Stimulated activated memory B cell treated with anti-CD40 and anti-IgM and Interleukin-4, amounts not matched to agents 10 μg/mL and 1 μg/mL and 100 μg/mL, for 72 hours (primary cell): ENCODE measurements at regions not wholly inside any gene's neighbourhood (a gene's known extent, or its start where the extent isn't known, plus 50 kb on each side); places are given as distances from the start of the nearest gene placed in this dataset.

Experiments used
- ATAC-seq: fragments of 150-1000 bp; cut with Tn5 transposase; 2 replicates; pipeline ENCODE4 v1.10.0; 2021
- H3K27ac Mint-ChIP-seq: one replicate; pipeline ENCODE4 v1.8.0; 2022; ENCODE audit warnings: mild to moderate bottlenecking, mixed read lengths
- H3K27me3 Mint-ChIP-seq: one replicate; pipeline ENCODE4 v1.8.0; 2022; ENCODE audit warnings: mixed read lengths
- H3K36me3 Mint-ChIP-seq: one replicate; pipeline ENCODE4 v1.8.0; 2022; ENCODE audit warnings: mixed read lengths
- H3K4me1 Mint-ChIP-seq: one replicate; pipeline ENCODE4 v1.8.0; 2022; ENCODE audit warnings: mixed read lengths
- H3K4me3 Mint-ChIP-seq: one replicate; pipeline ENCODE4 v1.8.0; 2022; ENCODE audit warnings: mild to moderate bottlenecking, moderate library complexity, mixed read lengths
- H3K9me3 Mint-ChIP-seq: one replicate; pipeline ENCODE4 v1.8.0; 2022; ENCODE audit warnings: mixed read lengths

DNA sequence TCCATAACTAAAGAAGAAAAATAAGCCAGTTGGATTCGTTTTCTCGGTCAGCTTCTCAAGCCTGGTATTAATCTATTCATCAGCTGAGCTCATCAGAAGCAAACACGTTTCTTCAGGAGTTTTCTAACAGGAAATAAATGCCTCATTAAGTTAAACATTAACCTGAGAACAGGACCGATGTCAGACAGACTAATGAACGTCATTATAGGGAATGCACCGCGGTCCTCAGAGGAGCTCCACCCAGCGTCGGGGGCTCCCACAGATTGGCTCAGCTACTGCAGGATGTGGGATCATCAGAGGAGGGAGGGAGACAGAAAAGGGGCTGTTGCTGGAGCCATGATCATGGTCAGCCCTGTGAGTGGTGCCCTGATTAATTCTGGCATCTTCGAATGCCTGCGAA is 615.4 kb downstream of the PTPRU start:
- H3K27me3 Mint-ChIP-seq = peaks cover 48% of the 10 kb centered on the region
- no peaks in the 10 kb centered on the region for H3K36me3 Mint-ChIP-seq
- no peak for ATAC-seq
- no peak overlapping the region for H3K4me3 Mint-ChIP-seq
- H3K9me3 Mint-ChIP-seq = peaks cover 4% of the 10 kb centered on the region
- H3K27ac Mint-ChIP-seq = no peak overlapping the region
- H3K4me1 Mint-ChIP-seq = no peaks in the 10 kb centered on the region

DNA sequence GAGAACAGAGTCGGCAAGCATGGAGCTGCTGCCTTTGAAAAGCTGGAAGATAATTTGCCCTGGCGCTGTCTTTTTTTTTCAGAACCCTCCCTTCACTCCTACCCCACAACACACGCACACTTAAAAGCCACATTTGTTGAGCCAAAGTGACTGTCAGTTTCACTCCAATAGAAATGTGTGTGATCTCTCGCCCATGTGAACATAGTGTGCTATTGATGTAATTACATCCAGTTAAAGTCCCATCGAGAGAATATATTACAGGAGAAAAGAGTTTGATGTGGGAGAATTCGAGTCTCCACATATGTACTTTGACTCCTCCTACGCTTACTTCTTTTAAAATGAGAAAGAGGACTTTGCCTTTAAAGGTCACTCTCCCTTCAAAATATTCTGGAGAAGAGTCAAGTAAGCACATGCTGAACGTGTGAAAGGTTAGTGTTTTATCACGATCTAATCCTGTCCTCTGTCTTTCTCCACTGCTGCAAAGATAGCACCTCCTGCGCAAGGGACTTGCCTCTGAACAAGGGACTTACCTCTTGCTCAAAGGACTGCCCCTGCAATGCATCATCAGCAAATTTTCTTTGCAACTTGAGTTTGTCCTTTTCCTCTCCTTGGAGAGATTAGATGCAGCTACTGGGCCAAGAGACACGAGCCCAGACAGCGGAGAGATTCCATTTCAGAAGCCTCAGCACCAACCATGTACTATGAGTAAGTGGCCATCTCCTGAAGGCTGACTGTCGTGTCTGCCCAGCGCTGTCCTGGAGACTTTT is 613.9 kb downstream of the PTPRU start:
- H3K27ac Mint-ChIP-seq = no peak overlapping the region
- peaks cover 40% of the 10 kb centered on the region for H3K27me3 Mint-ChIP-seq
- no peak for ATAC-seq
- no peak overlapping the region for H3K4me3 Mint-ChIP-seq
- H3K4me1 Mint-ChIP-seq = no peaks in the 10 kb centered on the region
- no peaks in the 10 kb centered on the region for H3K36me3 Mint-ChIP-seq
- peaks cover 4% of the 10 kb centered on the region for H3K9me3 Mint-ChIP-seq

DNA sequence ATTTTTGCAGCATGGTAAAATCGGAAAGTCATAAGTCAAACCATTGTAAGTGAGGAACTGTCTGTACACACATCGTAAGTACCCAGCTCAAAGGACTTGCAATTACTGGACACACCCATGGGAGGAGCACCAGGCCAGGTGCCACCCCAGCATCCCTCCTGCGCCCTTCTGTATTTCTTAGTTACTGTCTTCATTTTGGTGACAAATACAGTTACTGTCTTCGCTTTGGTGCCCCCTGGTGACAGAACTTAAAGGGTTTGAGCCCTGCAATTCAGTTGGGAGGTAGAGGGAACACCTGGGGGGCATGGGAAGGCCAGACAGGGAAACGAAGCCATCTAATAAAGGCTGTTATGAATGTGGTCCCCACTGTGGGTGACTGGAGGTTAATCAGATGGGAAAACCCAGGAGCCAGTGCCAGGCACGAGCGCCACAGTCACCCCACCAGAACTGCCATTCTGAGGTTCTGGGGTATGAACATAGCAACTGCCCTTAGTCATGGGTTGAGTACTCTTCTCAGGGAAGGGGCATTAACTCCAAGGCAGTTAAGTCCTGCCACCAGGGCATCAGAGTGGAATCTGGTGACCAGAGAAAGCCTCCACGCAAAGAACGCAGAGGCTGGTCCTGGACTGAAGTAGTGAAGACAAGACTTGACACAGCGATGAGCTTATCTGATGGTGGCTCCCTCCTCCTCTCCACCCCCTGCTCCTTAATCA is 612.9 kb downstream of the PTPRU start:
- H3K36me3 Mint-ChIP-seq = no peaks in the 10 kb centered on the region
- no peak overlapping the region for H3K4me3 Mint-ChIP-seq
- no peak for ATAC-seq
- H3K9me3 Mint-ChIP-seq = peaks cover 4% of the 10 kb centered on the region
- no peak overlapping the region for H3K27ac Mint-ChIP-seq
- H3K4me1 Mint-ChIP-seq = no peaks in the 10 kb centered on the region
- peaks cover 35% of the 10 kb centered on the region for H3K27me3 Mint-ChIP-seq

DNA sequence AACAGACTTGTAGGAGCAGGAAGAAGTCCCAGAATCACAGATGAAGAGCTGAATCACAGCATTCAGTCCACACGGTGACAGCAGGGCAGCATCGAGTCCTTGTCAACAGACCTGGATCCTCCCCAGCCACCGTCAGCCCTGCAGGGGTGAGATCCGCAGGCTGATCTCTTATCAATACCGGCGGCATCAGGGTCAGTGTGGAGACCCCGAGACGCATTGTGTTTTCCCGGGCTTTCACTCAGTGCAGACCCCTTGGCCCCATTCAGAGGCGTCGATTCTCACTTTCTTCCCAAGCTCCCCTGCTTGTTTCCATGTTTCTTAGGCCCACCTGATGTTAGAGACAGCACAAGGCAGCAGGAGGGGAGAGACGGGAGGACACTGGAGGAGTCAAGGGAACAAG is 609.6 kb downstream of the PTPRU start:
- no peak for ATAC-seq
- no peaks in the 10 kb centered on the region for H3K4me1 Mint-ChIP-seq
- H3K36me3 Mint-ChIP-seq = no peaks in the 10 kb centered on the region
- peaks cover 15% of the 10 kb centered on the region for H3K9me3 Mint-ChIP-seq
- no peak overlapping the region for H3K27ac Mint-ChIP-seq
- H3K4me3 Mint-ChIP-seq = no peak overlapping the region
- peaks cover 21% of the 10 kb centered on the region for H3K27me3 Mint-ChIP-seq

DNA sequence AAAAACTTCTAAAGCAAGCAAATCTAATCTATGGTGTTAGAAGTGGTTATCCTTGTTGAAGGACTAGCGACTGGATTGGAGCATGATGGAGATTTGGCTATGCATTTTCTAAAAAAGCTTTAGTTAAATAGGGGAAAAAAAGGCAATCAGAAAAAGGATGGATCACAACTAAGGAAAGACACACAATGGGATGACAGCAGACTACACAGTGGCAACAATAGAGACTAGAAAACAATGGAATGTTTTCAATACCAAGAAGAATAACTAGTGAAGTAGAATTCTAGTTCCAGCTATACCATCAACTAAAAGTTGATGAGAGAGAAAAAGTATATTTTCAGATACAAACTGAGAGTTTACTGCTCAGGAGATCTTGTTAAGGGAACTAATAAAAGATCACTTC is 605.8 kb downstream of the PTPRU start:
- H3K4me3 Mint-ChIP-seq = no peak overlapping the region

DNA sequence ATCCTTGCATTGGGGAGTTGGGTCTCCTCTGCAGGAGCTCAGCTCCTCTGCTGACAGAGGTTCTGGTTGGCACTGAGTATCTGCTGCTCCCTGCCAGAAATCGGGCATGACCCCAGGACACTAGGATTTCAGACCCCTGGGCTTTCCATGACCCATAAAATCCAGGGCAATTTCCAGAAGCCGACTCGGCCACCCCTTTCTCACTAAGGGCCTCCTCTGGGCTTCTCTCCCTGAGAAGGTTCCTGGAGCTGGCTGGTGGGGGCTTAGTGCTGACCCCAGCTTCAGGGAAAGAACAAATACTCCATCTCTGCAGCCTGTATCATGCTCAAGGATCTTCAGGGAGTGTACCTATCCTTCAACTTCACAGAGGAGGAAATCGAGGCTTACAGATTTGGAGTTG is 603.4 kb downstream of the PTPRU start:
- no peak overlapping the region for H3K4me3 Mint-ChIP-seq
- no peaks in the 10 kb centered on the region for H3K4me1 Mint-ChIP-seq
- H3K27ac Mint-ChIP-seq = no peak overlapping the region
- ATAC-seq = no peak
- H3K27me3 Mint-ChIP-seq = peaks cover 24% of the 10 kb centered on the region
- H3K9me3 Mint-ChIP-seq = peaks cover 11% of the 10 kb centered on the region
- no peaks in the 10 kb centered on the region for H3K36me3 Mint-ChIP-seq

More for the DNA sequence above, 605.8 kb downstream of the PTPRU start:
- Mint-ChIP-seq H3K4me1 (no peaks in the 10 kb centered on the region), H3K27me3 (peaks cover 14% of the 10 kb centered on the region), H3K36me3 (no peaks in the 10 kb centered on the region), H3K27ac (no peak overlapping the region), H3K9me3 (peaks cover 12% of the 10 kb centered on the region)
- ATAC-seq = no peak

DNA sequence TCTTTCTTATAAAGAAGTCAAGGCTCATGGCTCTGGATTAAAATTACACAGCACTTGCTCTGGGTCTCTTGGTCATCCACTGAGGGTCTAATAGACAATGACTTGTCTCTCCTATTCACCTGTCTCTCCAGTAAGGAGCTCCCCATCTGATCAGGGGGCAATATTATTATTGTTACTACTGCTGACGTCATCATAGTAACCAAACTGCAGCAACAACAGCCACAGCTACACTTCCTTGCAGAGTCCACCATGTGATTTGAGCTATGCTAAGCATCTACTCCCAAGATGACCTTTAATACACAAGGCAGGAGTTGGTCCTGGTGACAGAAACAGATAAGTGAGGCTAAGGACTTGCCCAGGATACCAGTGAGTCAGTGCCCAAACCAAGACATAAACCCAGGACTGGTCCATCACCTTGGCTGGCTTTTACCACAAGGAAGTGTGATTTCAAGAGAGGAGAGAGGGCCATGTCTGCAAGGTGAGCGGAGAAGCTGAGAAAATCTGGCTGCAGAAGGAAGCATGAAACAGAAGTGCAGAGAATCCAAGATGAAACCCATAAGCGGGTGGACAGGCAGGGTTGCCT is 602.5 kb downstream of the PTPRU start:
- Mint-ChIP-seq H3K9me3 (peaks cover 11% of the 10 kb centered on the region), H3K27me3 (peaks cover 24% of the 10 kb centered on the region), H3K36me3 (no peaks in the 10 kb centered on the region), H3K4me1 (no peaks in the 10 kb centered on the region), H3K4me3 (no peak overlapping the region), H3K27ac (no peak overlapping the region)
- no peak for ATAC-seq

DNA sequence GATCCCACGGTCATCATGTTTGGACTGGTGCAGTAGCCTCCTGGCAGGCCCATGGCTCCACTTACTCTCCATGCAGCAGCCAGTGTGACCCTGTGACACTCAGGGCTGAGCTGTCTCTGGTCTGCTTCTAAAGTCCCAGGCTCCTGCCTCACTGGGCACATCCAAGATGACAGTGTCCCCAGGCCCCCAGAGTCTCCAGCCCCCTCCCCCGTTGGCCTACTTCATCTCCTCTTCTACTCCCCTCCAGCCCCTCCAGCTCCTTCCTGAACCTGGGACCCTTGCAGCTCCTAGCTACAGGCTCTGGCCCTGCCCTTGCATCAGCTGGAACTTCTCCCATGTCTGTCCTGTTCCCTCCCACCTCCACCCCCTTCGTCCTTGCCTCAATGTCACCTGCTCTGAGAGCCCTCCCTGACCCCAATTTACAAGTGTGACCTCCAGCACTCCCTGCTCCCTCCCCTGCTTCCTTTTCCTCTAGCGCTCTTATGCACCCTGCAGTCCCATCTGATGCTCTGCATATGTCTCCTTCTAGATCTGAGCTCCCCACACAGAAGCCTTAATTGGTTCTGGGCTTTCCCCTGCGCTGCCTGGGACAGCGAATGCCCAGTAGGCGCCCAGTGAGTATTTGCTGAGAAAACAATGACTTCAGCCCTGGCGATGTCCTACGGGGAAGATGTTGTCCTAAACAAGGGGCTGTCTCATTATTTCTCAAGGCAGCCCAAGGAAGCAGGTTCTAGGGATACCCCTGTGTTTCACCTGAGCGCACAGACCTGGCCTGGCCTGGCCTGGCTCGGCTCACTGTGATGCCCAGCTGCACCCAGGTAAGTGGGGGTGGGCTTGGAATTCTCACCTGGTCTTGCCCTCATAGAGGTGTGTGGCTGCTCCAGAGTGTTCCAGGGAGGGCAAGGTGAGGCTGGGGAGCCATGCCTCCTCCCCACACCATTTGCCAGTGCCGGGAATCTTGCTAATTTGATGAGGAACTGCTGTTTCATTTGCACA is 600.6 kb downstream of the PTPRU start:
- Mint-ChIP-seq H3K4me1 (no peaks in the 10 kb centered on the region), H3K9me3 (peaks cover 4% of the 10 kb centered on the region), H3K27ac (no peak overlapping the region), H3K27me3 (peaks cover 24% of the 10 kb centered on the region), H3K4me3 (no peak overlapping the region), H3K36me3 (no peaks in the 10 kb centered on the region)
- no peak for ATAC-seq

DNA sequence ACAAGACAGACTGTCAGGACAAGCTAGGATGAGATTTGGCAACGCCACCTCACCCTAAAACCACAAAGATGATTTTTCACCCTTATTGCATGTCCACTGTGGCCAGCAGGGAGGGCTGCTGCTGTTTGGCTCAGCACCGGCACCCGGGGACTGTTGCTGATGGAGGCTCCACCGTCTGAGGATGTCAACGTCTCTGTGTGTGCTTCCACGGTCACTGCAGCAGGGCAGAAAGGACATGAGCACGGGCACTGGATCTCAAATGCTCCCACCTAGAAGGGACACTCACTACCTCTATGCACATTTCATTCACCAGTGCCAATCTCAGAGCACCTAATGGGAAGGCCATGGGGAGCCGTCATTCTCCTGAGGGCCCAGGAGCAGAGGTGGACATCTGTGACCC is 599.6 kb downstream of the PTPRU start:
- ATAC-seq = no peak
- Mint-ChIP-seq H3K27ac (no peak overlapping the region), H3K4me3 (no peak overlapping the region), H3K27me3 (peaks cover 30% of the 10 kb centered on the region), H3K9me3 (no peaks in the 10 kb centered on the region), H3K4me1 (no peaks in the 10 kb centered on the region), H3K36me3 (no peaks in the 10 kb centered on the region)

DNA sequence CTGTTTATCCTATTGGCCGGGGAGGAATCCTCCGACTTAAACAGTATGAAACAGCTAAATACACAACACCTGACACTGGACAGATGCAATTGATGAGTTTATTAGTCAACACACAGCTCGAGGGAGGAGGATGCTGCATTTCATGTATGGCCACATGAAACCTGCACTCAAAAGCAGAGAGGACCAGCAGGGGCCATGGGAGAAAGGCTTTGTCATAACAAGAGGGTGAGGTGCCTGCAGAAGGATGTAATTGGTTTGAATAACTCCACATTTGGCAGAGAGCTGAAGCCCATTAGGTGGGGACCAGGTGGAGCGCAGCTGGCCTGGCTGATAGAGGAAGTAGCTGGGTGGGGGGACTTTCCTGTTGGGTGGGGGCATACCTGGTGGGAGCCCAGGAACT is 599.1 kb downstream of the PTPRU start:
- no peaks in the 10 kb centered on the region for H3K36me3 Mint-ChIP-seq
- no peak overlapping the region for H3K27ac Mint-ChIP-seq
- no peaks in the 10 kb centered on the region for H3K9me3 Mint-ChIP-seq
- no peaks in the 10 kb centered on the region for H3K4me1 Mint-ChIP-seq
- H3K4me3 Mint-ChIP-seq = no peak overlapping the region
- no peak for ATAC-seq
- H3K27me3 Mint-ChIP-seq = peaks cover 35% of the 10 kb centered on the region

DNA sequence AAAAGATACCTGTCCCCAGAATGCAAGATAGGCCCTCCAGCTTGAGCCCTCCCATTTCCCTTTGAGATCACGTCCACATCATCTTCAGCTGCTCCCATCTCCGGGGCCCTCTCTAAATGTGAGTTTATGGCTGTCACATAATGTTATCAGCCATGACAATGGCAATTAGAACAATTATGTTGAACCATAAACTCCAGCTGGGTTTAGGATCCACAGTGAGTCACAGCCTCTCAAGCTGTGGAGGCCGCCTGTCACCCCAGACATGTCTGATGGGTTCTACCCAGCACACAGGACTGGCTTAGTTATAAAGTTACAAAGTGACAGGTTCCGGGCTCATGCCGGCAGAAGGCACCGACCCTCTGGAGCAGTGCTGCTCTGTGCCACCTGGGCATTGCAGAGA is 597.3 kb downstream of the PTPRU start:
- no peak overlapping the region for H3K27ac Mint-ChIP-seq
- no peak for ATAC-seq
- H3K27me3 Mint-ChIP-seq = peaks cover 36% of the 10 kb centered on the region
- no peaks in the 10 kb centered on the region for H3K9me3 Mint-ChIP-seq
- no peaks in the 10 kb centered on the region for H3K36me3 Mint-ChIP-seq
- H3K4me1 Mint-ChIP-seq = no peaks in the 10 kb centered on the region
- no peak overlapping the region for H3K4me3 Mint-ChIP-seq

DNA sequence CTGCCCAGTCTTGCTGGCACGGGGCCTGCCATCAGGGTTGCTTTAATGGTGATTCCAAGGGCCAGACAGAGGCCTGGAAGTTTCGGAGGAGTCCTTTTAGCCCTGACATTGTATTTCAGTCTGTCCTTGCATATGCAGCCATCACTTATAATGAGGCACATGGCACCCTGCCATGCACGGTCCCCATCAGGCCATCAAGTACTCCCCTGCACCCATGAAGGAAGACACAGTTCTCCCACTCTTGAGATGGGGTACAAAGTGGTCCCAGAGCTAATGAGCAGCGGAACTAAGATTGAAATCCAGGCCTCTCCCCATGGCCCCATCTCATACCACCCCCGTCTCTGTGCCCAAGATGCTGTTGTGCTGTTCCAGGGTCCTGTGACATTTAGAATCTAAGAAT is 596.6 kb downstream of the PTPRU start:
- H3K27me3 Mint-ChIP-seq = peaks cover 34% of the 10 kb centered on the region
- no peaks in the 10 kb centered on the region for H3K36me3 Mint-ChIP-seq
- no peaks in the 10 kb centered on the region for H3K4me1 Mint-ChIP-seq
- ATAC-seq = no peak
- no peak overlapping the region for H3K27ac Mint-ChIP-seq
- no peak overlapping the region for H3K4me3 Mint-ChIP-seq
- H3K9me3 Mint-ChIP-seq = no peaks in the 10 kb centered on the region

DNA sequence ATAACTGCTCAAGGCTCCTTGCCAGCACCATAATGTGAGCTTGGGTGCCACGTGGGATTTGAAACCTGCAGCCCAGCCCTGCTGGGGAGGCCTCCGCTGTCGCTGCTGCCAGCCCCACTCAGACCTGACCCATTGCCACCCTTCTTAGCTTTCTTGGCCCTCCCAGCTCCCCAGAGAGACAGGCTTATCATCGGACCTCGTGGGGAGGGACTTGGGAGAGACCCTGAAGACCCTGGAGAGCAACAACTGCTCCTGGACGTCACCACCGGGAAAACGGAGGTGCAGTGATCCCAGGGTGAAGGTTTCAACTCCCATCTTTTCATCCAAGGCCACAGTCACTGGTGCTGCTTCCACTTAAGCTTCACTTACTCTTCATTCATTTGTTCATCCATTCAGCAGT is 596.1 kb downstream of the PTPRU start:
- Mint-ChIP-seq H3K4me3 (no peak overlapping the region), H3K4me1 (no peaks in the 10 kb centered on the region), H3K9me3 (no peaks in the 10 kb centered on the region), H3K27ac (no peak overlapping the region), H3K36me3 (no peaks in the 10 kb centered on the region), H3K27me3 (peaks cover 39% of the 10 kb centered on the region)
- no peak for ATAC-seq

DNA sequence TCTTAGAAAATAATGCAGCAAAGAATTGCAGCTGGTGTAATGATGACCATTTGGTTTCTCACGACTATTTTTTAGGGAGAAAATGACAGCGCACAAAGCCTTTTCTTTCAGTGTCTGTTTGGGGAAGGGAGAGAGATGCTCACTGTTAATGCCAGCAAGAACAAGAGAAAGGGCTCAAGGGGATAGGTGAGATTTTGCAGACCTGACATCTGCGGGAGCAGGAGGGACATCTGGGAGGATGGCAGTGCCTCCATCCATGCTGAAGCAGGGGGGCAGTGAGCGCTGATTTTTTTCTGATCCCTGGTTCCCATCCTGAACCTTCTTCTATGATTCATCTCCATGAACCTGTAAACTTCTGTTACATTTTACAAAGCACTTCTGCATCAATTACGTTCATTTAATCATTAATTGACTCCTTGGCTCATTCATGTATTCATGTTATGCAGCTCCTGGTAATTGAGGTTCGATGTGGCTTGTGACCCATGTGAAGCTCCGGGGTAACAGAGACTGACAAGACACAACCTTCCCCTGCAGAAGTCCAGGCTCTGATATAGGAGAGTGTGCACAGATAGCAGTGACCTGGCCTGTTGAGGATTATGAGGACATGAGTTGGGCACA is 595.3 kb downstream of the PTPRU start:
- Mint-ChIP-seq H3K9me3 (no peaks in the 10 kb centered on the region), H3K36me3 (no peaks in the 10 kb centered on the region), H3K4me3 (no peak overlapping the region), H3K4me1 (no peaks in the 10 kb centered on the region), H3K27me3 (peaks cover 35% of the 10 kb centered on the region), H3K27ac (no peak overlapping the region)
- no peak for ATAC-seq

DNA sequence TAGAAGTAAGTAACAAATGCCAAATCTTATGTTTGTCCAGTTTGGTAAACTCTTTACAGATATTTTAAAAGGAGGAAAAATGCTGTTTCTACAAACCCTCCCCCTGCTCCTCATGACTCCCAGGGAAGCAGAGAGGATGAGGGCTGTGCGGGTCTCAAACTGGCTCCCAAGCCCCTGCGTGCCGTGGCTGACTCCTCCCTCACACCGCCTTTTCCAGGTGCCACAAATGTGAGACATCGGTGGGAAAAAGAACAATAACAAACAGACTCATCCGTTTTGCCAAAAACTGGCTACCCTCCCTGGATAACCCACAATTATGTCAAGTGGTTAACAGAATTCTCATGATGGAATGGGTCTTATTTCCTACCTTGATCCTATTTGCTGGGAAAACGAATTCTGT is 594.6 kb downstream of the PTPRU start:
- Mint-ChIP-seq H3K9me3 (no peaks in the 10 kb centered on the region), H3K4me1 (no peaks in the 10 kb centered on the region), H3K36me3 (no peaks in the 10 kb centered on the region), H3K27me3 (peaks cover 28% of the 10 kb centered on the region), H3K4me3 (no peak overlapping the region), H3K27ac (no peak overlapping the region)
- ATAC-seq = no peak
